D341Med (cell line): ENCODE measurements at regions not wholly inside any gene's neighbourhood (a gene's known extent, or its start where the extent isn't known, plus 50 kb on each side); places are given as distances from the start of the nearest gene placed in this dataset.

Experiments
- DNase-seq: peaks from one replicate; pipeline ENCODE4 v3.0.0; 2012; ENCODE audit warnings: low spot score

GRCh38 chr1:4089421-4090175 is 189.5 kb upstream of the C1orf174 start:
- DNase-seq: no peak

DNA sequence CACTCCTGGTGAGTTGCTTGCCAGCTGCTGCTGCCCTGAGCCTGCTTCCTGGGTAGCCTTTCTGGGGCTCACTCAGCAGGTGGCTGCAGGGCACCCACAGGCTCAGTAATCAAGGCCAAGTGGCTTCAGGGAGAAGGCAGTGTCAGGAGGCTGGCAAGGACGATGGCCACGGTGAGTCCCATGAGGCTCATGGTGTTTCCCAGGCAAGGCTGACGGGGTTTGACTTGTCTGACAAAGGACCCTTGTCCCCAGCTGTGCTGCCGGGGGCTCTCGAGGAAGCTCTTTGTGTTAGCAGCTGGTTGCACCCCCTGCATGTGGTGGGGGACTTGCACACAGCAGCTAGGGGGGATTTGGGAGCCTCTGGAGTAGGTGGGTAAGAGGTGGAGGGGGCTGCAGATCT is 190.5 kb upstream of the C1orf174 start:
- DNase-seq: no peak

- DNase-seq: no peak
These were observed 191.0 kb upstream of the C1orf174 start for GRCh38 chr1:4090976-4091660.

DNA sequence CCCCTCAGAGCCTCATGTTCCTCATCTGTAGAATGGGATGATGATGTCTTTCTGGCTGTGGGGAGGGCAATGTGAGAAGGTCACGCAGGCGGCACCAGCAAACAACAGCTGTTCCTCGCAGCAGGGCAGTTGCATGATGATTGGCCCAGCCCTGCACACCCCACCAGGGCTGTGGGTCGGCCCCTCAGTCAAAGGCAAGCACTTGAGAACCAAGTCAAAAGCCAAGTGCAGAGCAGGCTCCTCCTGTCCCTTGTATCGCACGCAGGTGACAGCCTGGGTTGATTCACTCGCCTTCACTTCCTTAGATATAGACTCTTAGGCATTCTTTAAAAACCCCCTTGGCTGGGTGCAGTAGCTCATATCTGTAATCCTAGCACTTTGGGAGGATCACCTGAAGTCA is 191.9 kb upstream of the C1orf174 start:
- DNase-seq: no peak

- no peak for DNase-seq
These were observed 193.9 kb upstream of the C1orf174 start for GRCh38 chr1:4093856-4094565.

- no peak for DNase-seq
These were observed 195.4 kb upstream of the C1orf174 start for GRCh38 chr1:4095433-4095971.

GRCh38 chr1:4101459-4102161 is 201.5 kb upstream of the C1orf174 start:
- DNase-seq: no peak

GRCh38 chr1:4105300-4105880 is 205.3 kb upstream of the C1orf174 start:
- no peak for DNase-seq

- no peak for DNase-seq
These were observed 206.7 kb upstream of the C1orf174 start for GRCh38 chr1:4106731-4107130.

GRCh38 chr1:4107291-4107690 is 207.2 kb upstream of the C1orf174 start:
- DNase-seq: no peak

DNA sequence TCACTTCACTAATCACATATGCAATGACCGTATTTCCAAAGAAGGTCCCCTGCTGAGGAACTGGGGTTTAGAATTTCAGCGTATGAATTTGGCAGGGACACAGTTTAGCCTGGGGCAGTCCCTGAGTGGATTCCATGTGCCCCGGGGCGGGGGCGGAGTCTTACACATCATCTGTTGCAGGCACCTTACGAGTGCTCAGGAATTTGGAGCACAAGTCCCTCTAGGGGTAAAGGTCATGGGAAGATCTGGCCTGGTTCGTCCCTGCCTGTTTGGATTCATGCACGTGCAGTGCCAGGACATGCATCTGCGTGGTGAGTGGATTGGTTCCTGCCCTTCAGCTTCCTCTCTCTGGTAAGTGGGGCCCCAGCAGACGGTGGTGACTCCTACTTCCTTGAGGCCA is 208.3 kb upstream of the C1orf174 start:
- no peak for DNase-seq

DNA sequence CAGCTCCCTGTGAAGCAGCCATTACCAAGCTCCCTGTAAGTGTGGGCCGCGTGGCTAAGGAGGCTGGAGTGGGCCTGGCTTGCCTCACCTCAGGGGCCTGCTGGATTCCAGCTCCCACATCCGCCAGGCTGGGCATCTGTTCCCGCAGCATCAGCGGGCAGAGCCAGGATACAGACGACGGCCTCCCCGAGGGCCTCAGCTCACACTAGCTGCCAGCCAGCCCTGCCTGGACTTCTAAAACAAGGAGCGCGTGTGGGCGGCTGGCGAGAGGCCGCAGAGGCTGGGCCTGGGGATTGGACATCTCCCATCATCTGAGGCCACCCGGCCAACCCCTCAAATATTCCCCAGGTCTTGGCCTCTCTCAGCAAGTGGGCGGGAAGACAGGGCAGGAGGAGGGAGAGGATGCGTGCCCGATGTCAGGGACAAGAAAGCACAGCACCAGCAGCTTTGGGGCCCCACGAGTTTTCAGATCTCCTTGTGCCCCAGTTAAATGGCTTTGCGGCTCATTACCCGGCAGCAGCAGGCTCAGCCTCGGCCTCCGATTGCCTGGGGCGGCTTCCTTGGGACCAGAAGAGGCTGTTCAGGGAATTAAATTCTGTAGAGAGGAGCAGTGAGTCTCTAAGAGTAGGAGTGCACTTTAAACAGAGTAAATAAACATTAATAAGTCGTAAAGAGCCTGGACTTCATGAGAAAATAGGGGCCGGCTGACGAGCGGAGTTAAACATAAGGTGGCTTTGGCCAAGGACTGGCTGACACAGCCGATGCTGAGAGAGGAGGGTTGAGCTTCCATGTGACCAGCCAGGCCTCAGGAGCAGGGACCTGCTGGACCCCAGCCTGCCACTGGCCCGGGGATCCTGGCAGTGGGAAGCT is 208.9 kb upstream of the C1orf174 start:
- DNase-seq: no peak

DNA sequence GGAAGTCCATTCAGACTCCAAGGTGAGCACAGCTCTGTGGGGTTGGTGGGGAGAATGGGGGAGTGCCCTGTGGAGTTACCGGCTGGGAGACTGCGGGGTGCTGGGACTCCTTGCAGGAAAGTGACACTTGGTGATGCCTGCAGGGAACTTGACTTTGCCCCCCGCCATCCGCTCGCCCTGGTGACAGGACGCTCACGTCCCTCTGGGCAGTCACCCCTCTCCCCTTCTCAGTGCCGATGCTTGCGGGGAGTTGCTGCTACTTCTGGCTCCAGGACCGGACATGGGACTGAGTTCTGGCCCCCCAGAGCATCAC is 209.5 kb upstream of the C1orf174 start:
- DNase-seq: no peak

DNA sequence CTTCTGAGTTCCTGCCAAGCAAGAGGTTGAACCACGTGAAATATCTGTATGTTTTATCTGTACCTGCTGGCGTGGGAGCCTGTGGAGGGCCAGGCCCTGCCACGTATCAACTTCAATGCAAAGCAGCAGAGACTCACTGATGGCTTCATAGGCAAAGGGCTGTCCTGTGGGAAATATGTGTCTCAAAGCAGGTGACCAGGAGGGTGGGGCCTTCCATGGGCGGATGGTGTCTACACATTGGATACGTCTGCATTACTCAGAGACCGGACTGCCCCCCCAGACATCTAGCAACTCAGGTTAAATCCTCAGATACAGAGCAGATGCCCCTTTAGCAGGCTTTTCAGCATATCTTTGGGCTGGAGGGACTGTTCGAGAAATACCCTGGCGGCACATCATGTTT is 210.8 kb upstream of the C1orf174 start:
- no peak for DNase-seq

DNA sequence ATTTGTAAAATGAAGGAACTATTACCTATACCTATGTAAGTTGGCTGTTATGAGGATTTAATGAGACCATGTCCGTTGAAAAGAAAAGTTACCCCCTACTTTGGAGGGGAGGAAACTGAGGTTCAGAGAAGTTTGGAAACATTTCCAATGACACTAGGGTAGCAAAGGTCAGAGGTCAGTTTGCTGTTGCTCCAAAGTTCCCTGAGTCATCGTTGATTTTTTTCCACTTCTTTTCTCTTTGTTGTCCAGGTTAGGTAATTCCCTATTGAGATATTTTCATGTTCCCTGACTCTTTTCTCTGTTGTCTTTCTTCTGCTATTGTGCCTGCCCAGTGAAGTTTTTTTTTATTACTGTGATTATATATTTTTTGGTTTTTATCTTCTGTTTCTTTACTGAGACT is 213.8 kb upstream of the C1orf174 start:
- no peak for DNase-seq

GRCh38 chr1:4115191-4115900 is 215.3 kb upstream of the C1orf174 start:
- no peak for DNase-seq

- DNase-seq: no peak
These were observed 217.1 kb upstream of the C1orf174 start for GRCh38 chr1:4117196-4117595.

DNA sequence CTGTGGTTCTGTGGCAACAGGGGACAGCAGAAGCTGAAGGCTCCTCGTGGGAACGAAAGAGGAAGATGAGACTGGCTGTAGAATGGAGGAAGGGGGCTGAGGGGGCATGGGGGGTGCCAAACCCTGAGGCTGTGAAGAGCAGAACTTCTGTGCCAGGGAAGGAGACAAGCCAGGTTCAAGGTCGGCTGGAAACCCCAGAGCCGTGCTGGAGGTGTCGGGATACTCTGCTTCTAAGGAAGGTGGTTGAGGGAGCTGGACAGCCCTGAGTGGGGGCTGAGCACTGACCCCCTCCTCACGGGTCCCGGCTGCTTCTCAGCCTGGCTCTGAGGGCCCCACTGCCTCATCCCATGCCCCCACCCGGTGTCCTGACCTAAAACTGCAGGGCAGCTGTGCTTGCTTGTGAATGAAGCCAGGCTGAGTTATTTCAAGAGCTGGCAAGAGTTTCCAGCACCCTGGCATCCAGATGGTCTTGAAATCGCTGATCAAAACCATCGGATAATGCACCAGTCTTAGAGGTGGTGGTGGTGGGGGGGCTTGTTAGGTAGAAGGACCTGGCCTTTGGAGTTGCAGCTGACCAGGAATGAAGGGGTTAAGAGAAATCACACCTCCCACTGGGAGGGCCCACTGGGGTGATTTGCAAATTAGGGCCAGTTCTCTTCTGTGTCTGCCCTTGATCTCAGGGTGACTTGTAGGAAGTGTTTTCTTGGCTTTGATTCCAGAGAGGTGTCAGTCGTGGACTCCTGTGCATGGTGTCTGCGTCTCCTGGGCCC is 218.9 kb upstream of the C1orf174 start:
- no peak for DNase-seq

GRCh38 chr1:4119516-4120220 is 219.6 kb upstream of the C1orf174 start:
- DNase-seq: no peak
